IMR-90 (cell line): ENCODE measurements at regions not wholly inside any gene's neighbourhood (a gene's known extent, or its start where the extent isn't known, plus 50 kb on each side); places are given as distances from the start of the nearest gene placed in this dataset.

ENCODE experiments used
- BHLHE40 ChIP-seq: fragments of 150-350 bp; IDR thresholded peaks from 2 replicates; pipeline ENCODE4 v1.6.1; 2016; ENCODE audit warnings: mild to moderate bottlenecking, low read depth, low read length
- CEBPB ChIP-seq: IDR thresholded peaks from 2 replicates; pipeline ENCODE4 v1.6.1; 2012; ENCODE audit warnings: low read depth, low read length, improper control_type of control experiment
- CTCF ChIP-seq: conservative IDR thresholded peaks from 2 replicates; pipeline ENCODE4 v1.5.1; 2012; ENCODE audit warnings: mild to moderate bottlenecking, low read depth, low read length, improper control_type of control experiment
- NFE2L2 ChIP-seq: fragments of 150-350 bp; IDR thresholded peaks from 2 replicates; pipeline ENCODE4 v1.6.1; 2016; ENCODE audit warnings: low read depth, mild to moderate bottlenecking, low read length
- POLR2A ChIP-seq: IDR thresholded peaks from 2 replicates; pipeline ENCODE4 v1.6.1; 2012; ENCODE audit warnings: mild to moderate bottlenecking, low read depth, low read length
- RAD21 ChIP-seq: IDR thresholded peaks from 2 replicates; pipeline ENCODE4 v1.6.1; 2012; ENCODE audit warnings: low read length, improper control_type of control experiment
- RCOR1 ChIP-seq: IDR thresholded peaks from 2 replicates; pipeline ENCODE4 v1.6.1; 2012; ENCODE audit warnings: mild to moderate bottlenecking, low read length, improper control_type of control experiment; ENCODE audit not compliant: insufficient replicate concordance
- RFX5 ChIP-seq: IDR thresholded peaks from 2 replicates; pipeline ENCODE4 v1.8.0; 2012; ENCODE audit warnings: low read depth, mild to moderate bottlenecking, low read length, moderate library complexity
- SMC3 ChIP-seq: fragments of 150-350 bp; IDR thresholded peaks from 2 replicates; pipeline ENCODE4 v1.6.1; 2016; ENCODE audit warnings: low read depth, mild to moderate bottlenecking, antibody characterized with exemption, low read length, moderate library complexity

DNA sequence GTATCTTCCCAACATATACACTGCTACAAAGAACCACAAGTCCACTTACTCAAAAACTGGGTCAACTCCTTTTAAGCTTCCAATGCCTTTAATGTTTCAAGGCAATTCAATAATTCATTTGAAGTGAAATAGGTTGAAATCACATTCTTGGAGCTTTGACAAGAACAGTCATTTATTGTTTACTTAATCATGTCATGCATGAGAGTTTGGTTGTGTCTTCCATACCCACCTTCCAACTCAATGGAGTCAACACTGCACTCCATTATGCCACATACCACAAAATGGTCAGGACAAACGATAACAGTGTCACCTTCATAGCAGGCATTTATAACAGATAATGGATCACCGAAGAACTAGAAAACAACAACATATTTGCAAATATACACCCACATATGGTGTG, 506.3 kb downstream of the UQCRFS1 start:
- TF ChIP-seq CTCF (no peak), POLR2A (no peak), RAD21 (no peak), CEBPB (no peak), BHLHE40 (no peak), RFX5 (no peak), SMC3 (no peak), RCOR1 (no peak), NFE2L2 (no peak)
